Right cardiac atrium (tissue), 5 donors: ENCODE measurements at regions not wholly inside any gene's neighbourhood (a gene's known extent, or its start where the extent isn't known, plus 50 kb on each side); places are given as distances from the start of the nearest gene placed in this dataset.
"Not testable (repeated sequence)": the region's sequence is repeated elsewhere in the genome, so short reads cannot be mapped to it uniquely, and the experiment has no call there.

ENCODE experiments used
- ATAC-seq, 2 donors: fragments of 200-7000 bp; cut with Tn5 transposase; one replicate each; pipeline versions ENCODE4 v1.8.0 to v1.9.1; 2020; ENCODE audit warnings: moderate library complexity in 2 of 2, mild to moderate bottlenecking in 1 of 2
- DNase-seq, 3 donors: peaks; one replicate each; pipeline ENCODE4 v3.0.0-alpha.2; 2020
- H3K27ac ChIP-seq: one replicate; pipeline ENCODE4 v1.5.1; 2013; ENCODE audit warnings: mild to moderate bottlenecking, low read length, control low read depth, moderate library complexity
- H3K27me3 ChIP-seq: one replicate; pipeline ENCODE4 v1.6.1; 2013; ENCODE audit not compliant: control insufficient read depth, insufficient read depth
- H3K4me1 ChIP-seq: one replicate; pipeline ENCODE4 v1.6.1; 2013; ENCODE audit warnings: low read length; ENCODE audit not compliant: control insufficient read depth, insufficient read depth
- H3K4me3 ChIP-seq: one replicate; pipeline ENCODE4 v1.5.1; 2013; ENCODE audit warnings: low read length, control low read depth
- H3K9me3 ChIP-seq: one replicate; pipeline ENCODE4 v1.6.1; 2013; ENCODE audit warnings: low read length; ENCODE audit not compliant: control insufficient read depth
- WGBS: extraction: QIAGEN DNeasy Blood & Tissue Kit; methylation state at CpG from one replicate; pipeline ENCODE4 v1.1.7; 2013; 5-methylcytosine and 5-hydroxymethylcytosine counted together
- intact Hi-C, 4 donors: fragments of 100-400 bp; cut with DNase I; formaldehyde crosslinking; loops; one replicate each; pipeline versions ENCODE4 v1.11.0 to v1.14.0; 2022 to 2023
- donor health status: healthy with polysubstance abuse.
- donor health status: DM: no; HTN: yes; CAD: no.
- donor health status: DM: no; HTN: no; CAD: no.
- donor health status: DM: no; HTN: yes; CAD: no; lungs with severe emphysema.
- donor health status: DM: yes; HTN: yes; CAD: no.

- H3K4me3 ChIP-seq: no peak overlapping the region
- H3K9me3 ChIP-seq: no peaks in the 10 kb centered on the region
- intact Hi-C loops: loop anchor here in 1 of 4 donors (10.0 kb wide), 2 partner anchors 283 to 933 kb away; no protein-coding TSS in a partner anchor
- no peak overlapping the region for H3K27ac ChIP-seq
- 62% methylated on average over 6 of the region's 6 CpGs for WGBS
- H3K27me3 ChIP-seq: no peaks in the 10 kb centered on the region
- H3K4me1 ChIP-seq: no peaks in the 10 kb centered on the region
- DNase-seq (no peak), ATAC-seq (no peak)
Observed at GRCh38 chr1:18578271-18578670, 52.4 kb upstream of the PAX7 start.

DNA sequence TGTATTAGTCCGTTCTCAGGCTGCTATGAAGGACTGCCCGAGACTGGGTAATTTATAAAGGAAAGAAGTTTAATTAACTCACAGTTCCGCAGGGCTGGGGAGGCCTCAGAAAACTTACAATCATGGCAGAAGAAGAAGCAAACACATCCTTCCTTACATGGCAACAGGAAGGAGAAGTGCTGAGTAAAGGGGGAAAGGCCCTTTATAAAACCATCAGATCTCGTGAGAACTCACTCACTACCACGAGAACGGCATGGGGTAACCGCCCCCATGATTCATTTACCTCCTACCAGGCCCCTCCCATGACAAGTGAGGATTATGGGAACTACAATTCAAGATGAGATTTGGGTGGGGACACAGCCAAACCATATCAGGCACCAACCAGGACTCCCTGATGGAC lies 51.4 kb upstream of the PAX7 start:
- H3K9me3 ChIP-seq, H3K4me3 ChIP-seq, H3K4me1 ChIP-seq, H3K27me3 ChIP-seq, ATAC-seq, H3K27ac ChIP-seq, DNase-seq: not testable (repeated sequence)
- intact Hi-C loops: loop anchor here in 1 of 4 donors (10.0 kb wide), 2 partner anchors 284 to 934 kb away; no protein-coding TSS in a partner anchor
- 66% methylated on average over 7 of the region's 7 CpGs for WGBS

DNA sequence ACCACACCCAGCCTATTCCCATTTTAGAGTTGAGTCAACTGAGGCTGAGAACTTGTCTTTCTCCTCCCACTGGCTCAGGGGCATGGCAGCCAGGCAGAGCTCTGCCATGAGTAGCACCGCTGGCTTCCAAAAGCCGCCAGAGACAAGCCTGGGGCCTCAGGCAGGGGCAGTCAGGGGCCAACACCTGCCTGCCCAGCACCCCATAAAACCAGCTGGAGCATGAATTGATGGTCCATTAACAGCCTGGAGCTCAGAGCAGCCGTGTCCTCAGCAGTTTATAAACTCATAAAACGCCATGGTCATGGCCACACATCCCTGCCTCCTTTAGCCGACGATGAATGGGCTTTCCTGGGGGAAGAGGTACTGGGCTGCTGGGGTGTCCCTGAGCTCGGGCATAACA lies 50.6 kb upstream of the PAX7 start:
- H3K9me3 ChIP-seq: no peaks in the 10 kb centered on the region
- H3K27ac ChIP-seq: no peak overlapping the region
- H3K4me1 ChIP-seq: no peaks in the 10 kb centered on the region
- WGBS: 86% methylated on average over 7 of the region's 7 CpGs
- DNase-seq (no peak), ATAC-seq (no peak)
- H3K4me3 ChIP-seq: no peak overlapping the region
- intact Hi-C loops: loop anchor here in 1 of 4 donors (10.0 kb wide), 2 partner anchors 925 to 1085 kb away; no protein-coding TSS in a partner anchor
- no peaks in the 10 kb centered on the region for H3K27me3 ChIP-seq

GRCh38 chr1:18580691-18581419 lies 49.8 kb upstream of the PAX7 start:
- Histone ChIP-seq H3K9me3 (no peaks in the 10 kb centered on the region), H3K27ac (no peak overlapping the region), H3K4me1 (no peaks in the 10 kb centered on the region), H3K4me3 (no peak overlapping the region), H3K27me3 (no peaks in the 10 kb centered on the region)
- no peak for ATAC-seq
- intact Hi-C loops: loop anchor here in 1 of 4 donors (10.0 kb wide), 2 partner anchors 926 to 1086 kb away; no protein-coding TSS in a partner anchor
- 67% methylated on average over 13 of the region's 13 CpGs for WGBS
- no peak for DNase-seq
